H1 (cell line): ENCODE measurements at regions not wholly inside any gene's neighbourhood (a gene's known extent, or its start where the extent isn't known, plus 50 kb on each side); places are given as distances from the start of the nearest gene placed in this dataset.

Experiments used
- BACH1 ChIP-seq: IDR thresholded peaks from 2 replicates; pipeline ENCODE4 v1.6.1; 2012; ENCODE audit warnings: low read length, improper control_type of control experiment
- BRCA1 ChIP-seq: IDR thresholded peaks from 2 replicates; pipeline ENCODE4 v1.6.1; 2012; ENCODE audit warnings: low read depth, low read length, improper control_type of control experiment
- POLR2A ChIP-seq, 2 experiments: IDR thresholded peaks; 1 replicate in 1 of 2; 2 replicates in 1 of 2; pipeline ENCODE4 v1.6.1; 2011; ENCODE audit warnings: low read depth in 2 of 2, low read length in 2 of 2, mild to moderate bottlenecking in 2 of 2; ENCODE audit errors: control extremely low read depth in 1 of 2

DNA sequence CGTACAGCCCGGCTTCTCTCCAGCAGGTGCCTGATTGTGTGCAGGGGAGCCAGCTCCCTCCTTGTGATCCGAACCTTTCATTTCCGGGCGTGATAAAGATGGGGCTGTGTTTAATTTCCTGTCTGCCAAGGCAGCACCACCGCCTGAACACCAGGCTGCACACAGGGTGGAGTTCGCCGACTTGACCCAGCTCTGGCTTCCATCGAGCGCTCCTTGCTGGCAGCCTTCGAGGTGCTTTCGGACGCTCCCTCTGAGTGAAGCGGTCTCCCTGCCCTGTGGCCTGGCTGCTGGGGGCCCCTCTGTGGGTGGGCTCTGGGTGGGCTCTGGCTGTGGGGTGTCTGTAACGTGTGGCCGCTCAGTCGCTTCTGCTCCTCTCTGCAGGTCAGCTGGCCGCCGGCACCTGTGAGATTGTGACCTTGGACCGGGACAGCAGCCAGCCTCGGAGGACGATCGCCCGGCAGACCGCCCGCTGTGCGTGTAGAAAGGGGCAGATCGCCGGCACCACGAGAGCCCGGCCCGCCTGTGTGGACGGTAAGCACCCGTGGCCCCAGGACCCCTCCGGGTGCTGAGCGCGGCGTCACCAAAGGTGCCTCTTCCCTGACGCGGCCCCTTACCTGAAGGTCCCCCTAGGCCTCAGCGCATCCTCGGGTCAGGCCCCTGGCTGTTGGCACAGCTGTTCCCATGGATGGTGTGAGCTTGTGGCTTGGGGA lies 1181.3 kb downstream of the BRD1 start:
- TF ChIP-seq BACH1: no peak
- no peak for TF ChIP-seq BRCA1
- no peak for TF ChIP-seq POLR2A (IDR thresholded peaks at IDR 0.05; ENCODE audit: control extremely low read depth in 1 of 2, low read depth in 2 of 2, low read length in 2 of 2)
